Spleen (tissue), 7 donors: ENCODE measurements at regions not wholly inside any gene's neighbourhood (a gene's known extent, or its start where the extent isn't known, plus 50 kb on each side); places are given as distances from the start of the nearest gene placed in this dataset.
"Not testable (repeated sequence)": the region's sequence is repeated elsewhere in the genome, so short reads cannot be mapped to it uniquely, and the experiment has no call there.

ENCODE experiments used
- CTCF ChIP-seq, 11 experiments: fragments of 200-600 bp in 7 of 11; fragments of 450-650 bp in 4 of 11; sonication (generic) in 4 of 11; IDR thresholded peaks in 8 of 11; conservative IDR thresholded peaks in 3 of 11; 1 replicate in 7 of 11; 2 replicates in 4 of 11; pipeline versions ENCODE4 v1.4.0 to v1.8.0; 2016 to 2021; ENCODE audit warnings: antibody characterized with exemption in 11 of 11, inconsistent platforms in 4 of 11, mild to moderate bottlenecking in 1 of 11
- POLR2AphosphoS5 ChIP-seq, 3 donors: sonication (generic); formaldehyde crosslinking; IDR thresholded peaks; one replicate each; pipeline ENCODE4 v1.5.1; 2017; ENCODE audit warnings: antibody characterized with exemption in 3 of 3
- donor health status: DM: no; HTN: no; CAD: no; lungs with moderate emphysema.
- donor health status: DM: no; HTN: no; CAD: no.
- donor health status: DM: no; HTN: no; CAD: no.

GRCh38 chr4:8943367-8943766 lies 71.7 kb upstream of the HMX1 start:
- not testable (repeated sequence) for TF ChIP-seq CTCF (IDR thresholded peaks at IDR 0.05 in 8 of 11, conservative IDR thresholded peaks at IDR 0.05 in 3 of 11); POLR2AphosphoS5 (IDR thresholded peaks at IDR 0.05)
